Gastroesophageal sphincter (tissue), 4 donors: ENCODE measurements at regions not wholly inside any gene's neighbourhood (a gene's known extent, or its start where the extent isn't known, plus 50 kb on each side); places are given as distances from the start of the nearest gene placed in this dataset.

Source experiments
- ATAC-seq: fragments of 150-250 bp; one replicate; pipeline ENCODE4 v1.9.1; 2016; ENCODE audit warnings: mild to moderate bottlenecking, moderate library complexity
- H3K27ac ChIP-seq, 4 donors: fragments of 200-600 bp; sonication (generic) in 3 of 4; 1 replicate in 3 of 4; 2 replicates in 1 of 4; pipeline ENCODE4 v1.5.1; 2016 to 2019
- H3K27me3 ChIP-seq: fragments of 200-600 bp; sonication (generic); one replicate; pipeline ENCODE4 v1.5.1; 2019
- H3K36me3 ChIP-seq, 2 donors: fragments of 200-600 bp; sonication (generic); one replicate each; pipeline ENCODE4 v1.5.1; 2019; ENCODE audit warnings: control low read depth in 1 of 2
- H3K4me1 ChIP-seq, 3 donors: fragments of 200-600 bp; sonication (generic); 1 replicate in 2 of 3; 2 replicates in 1 of 3; pipeline ENCODE4 v1.5.1; 2016 to 2019; ENCODE audit warnings: control low read depth in 2 of 3
- H3K4me3 ChIP-seq, 2 donors: fragments of 200-600 bp; sonication (generic); one replicate each; pipeline ENCODE4 v1.5.1; 2019; ENCODE audit warnings: mild to moderate bottlenecking in 1 of 2, moderate library complexity in 1 of 2
- H3K9me3 ChIP-seq, 3 donors: fragments of 200-600 bp; sonication (generic); one replicate each; pipeline ENCODE4 v1.5.1; 2017 to 2019; ENCODE audit warnings: control low read depth in 2 of 3
- CTCF ChIP-seq, 4 experiments: fragments of 200-600 bp in 2 of 4; fragments of 450-650 bp in 2 of 4; sonication (generic) in 1 of 4; IDR thresholded peaks; one replicate each; pipeline ENCODE4 v1.5.1; 2017 to 2019; ENCODE audit warnings: antibody characterized with exemption in 4 of 4, mild to moderate bottlenecking in 2 of 4, moderate library complexity in 2 of 4
- EP300 ChIP-seq: sonication (generic); formaldehyde crosslinking; IDR thresholded peaks from one replicate; pipeline ENCODE4 v1.6.1; 2017; ENCODE audit warnings: antibody characterized with exemption, mild to moderate bottlenecking
- POLR2A ChIP-seq, 2 donors: fragments of 450-650 bp; IDR thresholded peaks; one replicate each; pipeline ENCODE4 v1.6.1; 2017; ENCODE audit warnings: antibody characterized with exemption in 2 of 2, mild to moderate bottlenecking in 2 of 2, moderate library complexity in 1 of 2
- POLR2AphosphoS5 ChIP-seq: sonication (generic); formaldehyde crosslinking; IDR thresholded peaks from one replicate; pipeline ENCODE4 v1.6.1; 2017; ENCODE audit warnings: antibody characterized with exemption
- whole genome bisulfite sequencing, 2 donors: methylation state at CpG; one replicate each; pipeline ENCODE4 v1.1.5; 2018; ENCODE audit warnings: low coverage in 1 of 2; 5-methylcytosine and 5-hydroxymethylcytosine counted together

- Histone ChIP-seq H3K36me3 (no peaks in the 10 kb centered on the region), H3K27ac (no peak overlapping the region), H3K27me3 (no peaks in the 10 kb centered on the region), H3K9me3 (no peaks in the 10 kb centered on the region), H3K4me3 (no peak overlapping the region), H3K4me1 (peaks cover 4 to 32% (median 11%) of the 10 kb centered on the region in 3 donors)
- 42 to 50% methylated on average over 2 of the region's 2 CpGs for WGBS, 2 donors
- no peak for TF ChIP-seq EP300
- no peak for TF ChIP-seq CTCF (IDR thresholded peaks at IDR 0.05)
- no peak for TF ChIP-seq POLR2AphosphoS5
- no peak for TF ChIP-seq POLR2A (IDR thresholded peaks at IDR 0.05)
- no peak for ATAC-seq
Observed at GRCh38 chr5:124398460-124398859, 348.0 kb downstream of the ZNF608 start.

GRCh38 chr5:124397317-124397716 lies 349.1 kb downstream of the ZNF608 start:
- Histone ChIP-seq H3K4me1 (peaks cover 4 to 23% (median 11%) of the 10 kb centered on the region in 3 donors), H3K4me3 (no peak overlapping the region), H3K9me3 (no peaks in the 10 kb centered on the region), H3K36me3 (no peaks in the 10 kb centered on the region), H3K27me3 (no peaks in the 10 kb centered on the region), H3K27ac (no peak overlapping the region)
- TF ChIP-seq POLR2AphosphoS5 (no peak), POLR2A (IDR thresholded peaks at IDR 0.05) (no peak), EP300 (no peak), CTCF (IDR thresholded peaks at IDR 0.05) (no peak)
- 96 to 100% methylated on average over 2 of the region's 2 CpGs for WGBS, 2 donors
- no peak for ATAC-seq

GRCh38 chr5:124395926-124396325 lies 350.5 kb downstream of the ZNF608 start:
- peaks cover 0 to 2% (median 0%) of the 10 kb centered on the region in 3 donors for H3K9me3 ChIP-seq
- no peak for ATAC-seq
- WGBS, 2 donors: 89 to 97% methylated on average over 5 of the region's 5 CpGs
- no peak overlapping the region for H3K27ac ChIP-seq
- TF ChIP-seq POLR2AphosphoS5 (no peak), CTCF (IDR thresholded peaks at IDR 0.05) (no peak), EP300 (no peak), POLR2A (IDR thresholded peaks at IDR 0.05) (no peak)
- H3K4me1 ChIP-seq: peaks cover 0 to 9% (median 6%) of the 10 kb centered on the region in 3 donors
- no peaks in the 10 kb centered on the region for H3K36me3 ChIP-seq
- H3K4me3 ChIP-seq: no peak overlapping the region
- no peaks in the 10 kb centered on the region for H3K27me3 ChIP-seq

GRCh38 chr5:124395287-124395686 lies 351.2 kb downstream of the ZNF608 start:
- ATAC-seq: no peak
- TF ChIP-seq POLR2A (IDR thresholded peaks at IDR 0.05): no peak
- no peak for TF ChIP-seq EP300
- TF ChIP-seq CTCF (IDR thresholded peaks at IDR 0.05): no peak
- TF ChIP-seq POLR2AphosphoS5: no peak
- peaks cover 0 to 3% (median 3%) of the 10 kb centered on the region in 3 donors for H3K4me1 ChIP-seq
- H3K4me3 ChIP-seq: no peak overlapping the region
- 65 to 83% methylated on average over 1 to 6 of the region's 11 CpGs for WGBS, 2 donors
- no peaks in the 10 kb centered on the region for H3K27me3 ChIP-seq
- no peak overlapping the region for H3K27ac ChIP-seq
- H3K9me3 ChIP-seq: peaks cover 0 to 9% (median 0%) of the 10 kb centered on the region in 3 donors
- no peaks in the 10 kb centered on the region for H3K36me3 ChIP-seq

GRCh38 chr5:124394700-124395245 lies 351.7 kb downstream of the ZNF608 start:
- no peak overlapping the region for H3K27ac ChIP-seq
- H3K9me3 ChIP-seq: peaks cover 0 to 14% (median 0%) of the 10 kb centered on the region in 3 donors
- H3K36me3 ChIP-seq: no peaks in the 10 kb centered on the region
- no peaks in the 10 kb centered on the region for H3K27me3 ChIP-seq
- H3K4me1 ChIP-seq: peaks cover 0 to 3% (median 0%) of the 10 kb centered on the region in 3 donors
- H3K4me3 ChIP-seq: no peak overlapping the region
- no peak for TF ChIP-seq CTCF (IDR thresholded peaks at IDR 0.05)
- no peak for TF ChIP-seq POLR2A (IDR thresholded peaks at IDR 0.05)
- TF ChIP-seq POLR2AphosphoS5: no peak
- no peak for TF ChIP-seq EP300
- no peak for ATAC-seq
- 89 to 96% methylated on average over 7 of the region's 9 CpGs for WGBS, 2 donors
